Uterus (tissue), 3 donors: ENCODE measurements at regions not wholly inside any gene's neighbourhood (a gene's known extent, or its start where the extent isn't known, plus 50 kb on each side); places are given as distances from the start of the nearest gene placed in this dataset.

Experiments used
- DNase-seq, 2 donors: peaks; one replicate each; pipeline ENCODE4 v3.0.0-alpha.2; 2019 to 2020
- H3K27ac ChIP-seq, 2 donors: fragments of 200-600 bp; sonication (generic); 1 replicate in 1 of 2; 2 replicates in 1 of 2; pipeline ENCODE4 v1.5.1; 2016 to 2018
- H3K27me3 ChIP-seq, 2 donors: fragments of 200-600 bp; sonication (generic); one replicate each; pipeline ENCODE4 v1.5.1; 2018 to 2019; ENCODE audit warnings: control low read depth in 1 of 2
- H3K36me3 ChIP-seq, 2 donors: fragments of 200-600 bp; sonication (generic); one replicate each; pipeline ENCODE4 v1.5.1; 2019; ENCODE audit warnings: control low read depth in 1 of 2
- H3K4me1 ChIP-seq, 2 donors: fragments of 200-600 bp; sonication (generic); one replicate each; pipeline ENCODE4 v1.5.1; 2018 to 2019; ENCODE audit warnings: control low read depth in 1 of 2
- H3K4me3 ChIP-seq, 2 donors: fragments of 200-600 bp; sonication (generic); 1 replicate in 1 of 2; 2 replicates in 1 of 2; pipeline ENCODE4 v1.5.1; 2018 to 2019; ENCODE audit warnings: mild to moderate bottlenecking in 1 of 2
- H3K9me3 ChIP-seq, 2 donors: fragments of 200-600 bp; sonication (generic); one replicate each; pipeline ENCODE4 v1.5.1; 2019; ENCODE audit warnings: control low read depth in 1 of 2
- POLR2A ChIP-seq, 2 donors: fragments of 450-650 bp; IDR thresholded peaks; one replicate each; pipeline ENCODE4 v1.6.1; 2016; ENCODE audit warnings: antibody characterized with exemption in 2 of 2, mild to moderate bottlenecking in 1 of 2, moderate library complexity in 1 of 2
- intact Hi-C: fragments of 100-400 bp; cut with DNase I; formaldehyde crosslinking; loops from one replicate; pipeline ENCODE4 v1.15.1; 2023; ENCODE audit warnings: low total_unique reads
- TF ChIP-seq, protein P1 (sequence below), 4 experiments: fragments of 200-600 bp in 2 of 4; fragments of 450-650 bp in 2 of 4; sonication (generic) in 2 of 4; IDR thresholded peaks; one replicate each; pipeline ENCODE4 v1.5.1; 2016 to 2019; ENCODE audit warnings: antibody characterized with exemption in 4 of 4, mild to moderate bottlenecking in 2 of 4, moderate library complexity in 1 of 4
- donor health status: DM: yes; HTN: yes; CAD: no.

DNA sequence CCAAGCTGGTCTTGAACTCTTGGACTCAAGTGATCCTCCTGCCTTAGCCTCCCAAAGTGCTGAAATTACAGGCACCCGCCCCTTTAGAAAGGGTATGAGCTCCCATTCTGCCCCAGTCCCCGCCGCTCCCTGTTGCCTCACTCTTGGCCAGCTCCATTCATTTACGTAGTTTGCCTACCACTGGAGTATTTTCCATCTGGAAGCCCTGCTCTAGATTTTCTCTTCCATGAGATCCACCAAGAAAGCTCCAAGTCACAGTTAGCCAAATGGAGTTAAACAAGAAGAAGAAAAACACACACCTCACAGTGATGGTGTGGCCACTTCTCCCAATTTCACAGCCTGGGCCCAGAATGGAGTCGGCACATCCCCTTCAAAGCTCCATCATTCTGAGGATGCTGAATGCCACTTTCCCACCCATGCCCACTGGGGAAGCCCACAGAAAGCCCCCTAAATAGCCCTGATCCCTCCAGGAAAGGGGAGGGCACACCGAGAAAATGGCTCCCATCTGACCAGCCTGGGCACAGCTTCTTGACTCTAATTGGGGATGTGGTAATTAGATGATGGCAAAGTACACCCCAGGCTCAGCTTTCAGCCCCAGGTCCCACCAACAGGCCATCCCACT, 381.2 kb downstream of the MN1 start:
- no peak for DNase-seq
- intact Hi-C loops, result no loop called here
- no peaks in the 10 kb centered on the region for H3K27me3 ChIP-seq
- H3K9me3 ChIP-seq, result no peaks in the 10 kb centered on the region
- H3K4me1 ChIP-seq, result no peaks in the 10 kb centered on the region
- TF ChIP-seq, protein P1, sequence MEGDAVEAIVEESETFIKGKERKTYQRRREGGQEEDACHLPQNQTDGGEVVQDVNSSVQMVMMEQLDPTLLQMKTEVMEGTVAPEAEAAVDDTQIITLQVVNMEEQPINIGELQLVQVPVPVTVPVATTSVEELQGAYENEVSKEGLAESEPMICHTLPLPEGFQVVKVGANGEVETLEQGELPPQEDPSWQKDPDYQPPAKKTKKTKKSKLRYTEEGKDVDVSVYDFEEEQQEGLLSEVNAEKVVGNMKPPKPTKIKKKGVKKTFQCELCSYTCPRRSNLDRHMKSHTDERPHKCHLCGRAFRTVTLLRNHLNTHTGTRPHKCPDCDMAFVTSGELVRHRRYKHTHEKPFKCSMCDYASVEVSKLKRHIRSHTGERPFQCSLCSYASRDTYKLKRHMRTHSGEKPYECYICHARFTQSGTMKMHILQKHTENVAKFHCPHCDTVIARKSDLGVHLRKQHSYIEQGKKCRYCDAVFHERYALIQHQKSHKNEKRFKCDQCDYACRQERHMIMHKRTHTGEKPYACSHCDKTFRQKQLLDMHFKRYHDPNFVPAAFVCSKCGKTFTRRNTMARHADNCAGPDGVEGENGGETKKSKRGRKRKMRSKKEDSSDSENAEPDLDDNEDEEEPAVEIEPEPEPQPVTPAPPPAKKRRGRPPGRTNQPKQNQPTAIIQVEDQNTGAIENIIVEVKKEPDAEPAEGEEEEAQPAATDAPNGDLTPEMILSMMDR (IDR thresholded peaks at IDR 0.05), result no peak
- H3K4me3 ChIP-seq, result no peak overlapping the region
- H3K27ac ChIP-seq, result peak overlapping the region in 1 of 2 donors; percentile 46
- H3K36me3 ChIP-seq, result no peaks in the 10 kb centered on the region

DNA sequence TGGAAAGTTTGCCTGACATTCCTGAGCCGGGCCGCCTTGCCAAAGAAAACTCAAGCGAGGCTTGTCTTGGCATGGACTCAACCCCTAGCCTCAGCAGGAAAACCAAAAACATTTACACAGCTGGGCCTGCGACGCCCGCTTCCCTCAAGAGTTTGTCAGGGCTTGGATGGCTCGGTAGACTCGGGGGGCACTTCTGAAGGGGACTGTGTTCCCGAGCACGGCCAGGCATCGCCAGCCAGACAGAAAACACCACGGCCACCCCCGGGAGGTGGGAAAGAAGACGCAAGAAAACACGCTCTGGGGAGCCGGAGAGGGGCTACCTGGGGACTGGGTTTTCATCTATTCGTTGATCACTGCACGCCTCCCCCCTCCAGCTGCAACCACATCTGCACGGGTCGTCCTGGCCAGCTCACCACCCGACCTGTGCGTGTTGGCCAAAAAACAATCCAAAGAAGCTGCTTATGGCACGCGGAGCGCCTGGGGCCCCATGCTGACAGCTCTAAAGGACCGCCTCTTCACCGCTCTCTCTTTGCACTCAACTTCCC, 380.7 kb downstream of the MN1 start:
- H3K4me3 ChIP-seq, result no peak overlapping the region
- intact Hi-C loops, result no loop called here
- peak overlapping the region in 1 of 2 donors; percentile 46 for H3K27ac ChIP-seq
- no peaks in the 10 kb centered on the region for H3K27me3 ChIP-seq
- H3K36me3 ChIP-seq, result no peaks in the 10 kb centered on the region
- no peaks in the 10 kb centered on the region for H3K9me3 ChIP-seq
- DNase-seq, result peak; percentile 69 to 77
- H3K4me1 ChIP-seq, result no peaks in the 10 kb centered on the region
- TF ChIP-seq, protein P1 (IDR thresholded peaks at IDR 0.05), result no peak
- TF ChIP-seq POLR2A (IDR thresholded peaks at IDR 0.05), result no peak

DNA sequence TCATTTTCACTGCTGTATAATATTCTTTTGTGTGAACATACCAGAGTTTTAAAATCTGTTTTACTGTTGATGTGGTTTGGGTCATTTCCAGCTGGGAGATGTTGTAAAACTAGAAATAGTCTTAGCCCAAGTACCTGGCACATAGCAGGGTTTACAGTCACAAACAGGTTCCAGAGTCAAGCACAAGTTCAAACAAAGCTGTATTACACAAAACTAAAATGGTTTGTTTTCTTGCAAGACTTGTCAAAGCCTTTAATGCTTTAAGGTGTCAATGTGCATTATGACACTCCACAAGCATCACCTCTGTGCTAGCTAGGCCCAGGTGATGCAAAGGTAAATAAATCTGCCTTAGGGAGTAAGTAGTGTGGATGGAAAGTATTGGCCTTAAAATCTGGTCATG, 379.1 kb downstream of the MN1 start:
- no peaks in the 10 kb centered on the region for H3K36me3 ChIP-seq
- H3K4me3 ChIP-seq, result no peak overlapping the region
- intact Hi-C loops, result no loop called here
- TF ChIP-seq, protein P1 (IDR thresholded peaks at IDR 0.05), result no peak
- no peak for TF ChIP-seq POLR2A (IDR thresholded peaks at IDR 0.05)
- DNase-seq, result no peak
- no peaks in the 10 kb centered on the region for H3K9me3 ChIP-seq
- no peaks in the 10 kb centered on the region for H3K4me1 ChIP-seq
- H3K27me3 ChIP-seq, result no peaks in the 10 kb centered on the region
- H3K27ac ChIP-seq, result no peak overlapping the region

DNA sequence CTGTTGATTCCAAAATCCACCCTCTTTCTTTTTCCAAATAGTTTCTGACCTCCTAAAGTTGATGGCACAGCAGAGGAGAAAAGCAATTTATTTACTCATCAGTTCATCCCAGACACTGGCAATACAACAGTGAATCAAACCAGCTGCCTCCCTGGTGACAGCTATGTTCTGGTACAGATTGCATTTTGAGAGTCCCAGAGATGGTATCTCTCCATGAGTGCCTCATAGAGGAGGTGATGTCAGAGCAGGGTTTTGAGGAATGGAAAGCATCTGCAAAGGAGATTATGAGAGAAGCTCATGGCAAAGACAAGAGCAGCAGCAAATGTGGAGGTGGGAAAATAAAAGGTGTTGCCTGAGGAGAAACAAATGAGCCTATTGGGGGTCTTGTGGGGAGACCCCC, 377.2 kb downstream of the MN1 start:
- H3K4me3 ChIP-seq, result no peak overlapping the region
- TF ChIP-seq, protein P1 (IDR thresholded peaks at IDR 0.05), result no peak
- TF ChIP-seq POLR2A (IDR thresholded peaks at IDR 0.05), result no peak
- no peaks in the 10 kb centered on the region for H3K9me3 ChIP-seq
- intact Hi-C loops, result no loop called here
- no peaks in the 10 kb centered on the region for H3K4me1 ChIP-seq
- H3K27me3 ChIP-seq, result no peaks in the 10 kb centered on the region
- no peak overlapping the region for H3K27ac ChIP-seq
- no peak for DNase-seq
- no peaks in the 10 kb centered on the region for H3K36me3 ChIP-seq

DNA sequence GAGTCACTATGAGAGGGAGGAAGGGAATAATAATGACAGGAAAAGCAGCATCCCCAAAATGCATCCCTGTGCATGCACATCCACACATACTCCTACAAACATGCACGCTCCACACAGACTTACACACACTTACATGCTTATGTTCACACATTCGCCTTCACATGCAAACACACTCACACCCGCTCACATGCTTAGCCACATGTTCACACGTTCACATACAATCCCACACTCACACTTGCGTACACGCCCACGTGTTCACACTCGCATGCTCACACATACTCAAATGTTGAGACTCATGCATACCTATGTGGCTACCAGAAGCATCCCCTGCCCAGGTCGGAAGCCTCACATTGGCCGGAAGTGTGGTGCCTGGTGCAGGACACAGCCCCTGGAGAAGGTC, 372.1 kb downstream of the MN1 start:
- H3K4me1 ChIP-seq, result no peaks in the 10 kb centered on the region
- no peaks in the 10 kb centered on the region for H3K27me3 ChIP-seq
- no peak overlapping the region for H3K27ac ChIP-seq
- H3K9me3 ChIP-seq, result no peaks in the 10 kb centered on the region
- no peak overlapping the region for H3K4me3 ChIP-seq
- DNase-seq, result no peak
- no peaks in the 10 kb centered on the region for H3K36me3 ChIP-seq
- TF ChIP-seq, protein P1 (IDR thresholded peaks at IDR 0.05), result no peak
- no peak for TF ChIP-seq POLR2A (IDR thresholded peaks at IDR 0.05)
- intact Hi-C loops, result no loop called here
